ENCODE measurements at regions not wholly inside any gene's neighbourhood (a gene's known extent, or its start where the extent isn't known, plus 50 kb on each side); places are given as distances from the start of the nearest gene placed in this dataset.

DNA sequence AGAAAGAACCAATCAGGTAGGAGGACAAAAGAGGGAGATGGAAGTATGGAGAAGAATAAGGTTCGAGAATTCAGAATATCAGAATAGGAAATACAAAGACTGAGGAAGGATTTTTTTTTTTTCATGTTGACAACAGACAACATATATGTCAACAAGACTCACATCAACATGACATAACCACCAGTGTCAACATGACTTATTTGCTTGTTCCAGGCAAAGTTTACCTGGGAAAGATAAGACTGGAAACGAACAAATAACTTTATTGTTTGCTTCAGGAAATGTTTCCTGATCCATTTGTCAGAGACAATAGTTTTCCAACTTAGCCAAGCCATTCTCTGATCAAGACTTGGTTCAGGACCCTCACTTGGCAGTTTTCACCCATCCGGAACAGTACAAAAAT lies 321.9 kb upstream of the NETO1 start:
- H3K27ac Mint-ChIP-seq (ENCODE audit: unreplicated experiment) = no peak overlapping the region
- no peak overlapping the region for H3K4me3 Mint-ChIP-seq (ENCODE audit: low read depth, unreplicated experiment)
- no peaks in the 10 kb centered on the region for H3K4me1 Mint-ChIP-seq (ENCODE audit: low read depth, unreplicated experiment)
- no peak for DNase-seq
- intact Hi-C loops (cut with micrococcal nuclease; ENCODE audit: unreplicated experiment) = no loop called here
- CTCF ChIA-PET = no interaction called here
- H3K27me3 Mint-ChIP-seq (ENCODE audit: unreplicated experiment) = no peaks in the 10 kb centered on the region
- H3K36me3 Mint-ChIP-seq (ENCODE audit: insufficient read depth, unreplicated experiment) = no peaks in the 10 kb centered on the region
- TF ChIP-seq CTCF (IDR thresholded peaks at IDR 0.05; ENCODE audit: unreplicated experiment) = no peak
- no TSS peak for BruUV-seq (replicated peaks)
- peaks cover 9% of the 10 kb centered on the region for H3K9me3 Mint-ChIP-seq (ENCODE audit: low read depth, unreplicated experiment)

GRCh38 chr18:73168236-73168635 lies 300.4 kb upstream of the NETO1 start:
- no peak for DNase-seq
- Mint-ChIP-seq H3K9me3 (ENCODE audit: low read depth, unreplicated experiment) (no peaks in the 10 kb centered on the region), H3K27me3 (ENCODE audit: unreplicated experiment) (no peaks in the 10 kb centered on the region), H3K4me1 (ENCODE audit: low read depth, unreplicated experiment) (peaks cover 8% of the 10 kb centered on the region), H3K27ac (ENCODE audit: unreplicated experiment) (no peak overlapping the region), H3K36me3 (ENCODE audit: insufficient read depth, unreplicated experiment) (no peaks in the 10 kb centered on the region), H3K4me3 (ENCODE audit: low read depth, unreplicated experiment) (no peak overlapping the region)
- CTCF ChIA-PET = no interaction called here
- no TSS peak for BruUV-seq (replicated peaks)
- intact Hi-C loops (cut with micrococcal nuclease; ENCODE audit: unreplicated experiment) = no loop called here
- no peak for TF ChIP-seq CTCF (IDR thresholded peaks at IDR 0.05; ENCODE audit: unreplicated experiment)

DNA sequence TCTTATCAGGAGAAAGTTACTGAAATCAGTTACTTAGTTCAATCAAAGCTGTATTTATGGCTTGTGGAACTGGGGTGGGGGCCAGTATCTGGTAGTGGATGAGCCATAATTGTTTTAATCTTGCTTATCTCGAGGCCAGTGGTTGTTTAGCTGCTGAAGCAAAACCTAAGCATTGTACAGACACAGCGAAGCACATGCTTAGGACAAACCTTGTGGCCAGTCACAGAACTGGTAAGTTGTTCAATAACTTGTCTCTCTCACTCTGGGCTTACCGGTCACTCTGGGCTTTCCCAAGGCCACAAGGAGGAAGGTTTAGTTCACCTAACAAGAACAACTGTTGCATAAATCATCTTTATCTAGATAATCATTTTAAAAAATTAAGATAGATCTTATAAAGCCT lies 296.6 kb upstream of the NETO1 start:
- peaks cover 8% of the 10 kb centered on the region for H3K4me1 Mint-ChIP-seq (ENCODE audit: low read depth, unreplicated experiment)
- no peaks in the 10 kb centered on the region for H3K9me3 Mint-ChIP-seq (ENCODE audit: low read depth, unreplicated experiment)
- intact Hi-C loops (cut with micrococcal nuclease; ENCODE audit: unreplicated experiment) = no loop called here
- no peaks in the 10 kb centered on the region for H3K36me3 Mint-ChIP-seq (ENCODE audit: insufficient read depth, unreplicated experiment)
- H3K27me3 Mint-ChIP-seq (ENCODE audit: unreplicated experiment) = no peaks in the 10 kb centered on the region
- no peak overlapping the region for H3K27ac Mint-ChIP-seq (ENCODE audit: unreplicated experiment)
- H3K4me3 Mint-ChIP-seq (ENCODE audit: low read depth, unreplicated experiment) = no peak overlapping the region
- no peak for DNase-seq
- CTCF ChIA-PET = no interaction called here
- TF ChIP-seq CTCF (IDR thresholded peaks at IDR 0.05; ENCODE audit: unreplicated experiment) = no peak
- no TSS peak for BruUV-seq (replicated peaks)

DNA sequence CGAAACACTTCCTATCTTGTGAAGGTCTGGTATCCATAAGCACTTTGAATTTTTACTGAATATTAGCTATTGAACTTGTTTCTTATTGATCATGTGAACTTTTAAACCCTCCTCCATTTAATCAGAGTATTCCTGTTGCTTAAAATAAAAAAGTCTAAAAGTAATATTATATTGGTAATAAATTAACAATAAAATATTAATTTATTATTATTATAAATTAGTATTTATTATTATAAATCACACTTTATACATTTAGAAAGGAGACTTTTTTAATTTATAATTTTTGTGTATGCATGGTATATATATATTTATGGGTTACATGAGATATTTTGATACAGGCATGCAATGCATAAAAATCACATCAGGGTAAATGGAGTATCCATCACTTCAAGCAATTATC lies 295.4 kb upstream of the NETO1 start:
- CTCF ChIA-PET = no interaction called here
- no peak for DNase-seq
- TF ChIP-seq CTCF (IDR thresholded peaks at IDR 0.05; ENCODE audit: unreplicated experiment) = no peak
- intact Hi-C loops (cut with micrococcal nuclease; ENCODE audit: unreplicated experiment) = no loop called here
- Mint-ChIP-seq H3K27me3 (ENCODE audit: unreplicated experiment) (no peaks in the 10 kb centered on the region), H3K4me1 (ENCODE audit: low read depth, unreplicated experiment) (peaks cover 4% of the 10 kb centered on the region), H3K9me3 (ENCODE audit: low read depth, unreplicated experiment) (no peaks in the 10 kb centered on the region), H3K4me3 (ENCODE audit: low read depth, unreplicated experiment) (no peak overlapping the region), H3K27ac (ENCODE audit: unreplicated experiment) (no peak overlapping the region), H3K36me3 (ENCODE audit: insufficient read depth, unreplicated experiment) (no peaks in the 10 kb centered on the region)
- BruUV-seq (replicated peaks) = no TSS peak

DNA sequence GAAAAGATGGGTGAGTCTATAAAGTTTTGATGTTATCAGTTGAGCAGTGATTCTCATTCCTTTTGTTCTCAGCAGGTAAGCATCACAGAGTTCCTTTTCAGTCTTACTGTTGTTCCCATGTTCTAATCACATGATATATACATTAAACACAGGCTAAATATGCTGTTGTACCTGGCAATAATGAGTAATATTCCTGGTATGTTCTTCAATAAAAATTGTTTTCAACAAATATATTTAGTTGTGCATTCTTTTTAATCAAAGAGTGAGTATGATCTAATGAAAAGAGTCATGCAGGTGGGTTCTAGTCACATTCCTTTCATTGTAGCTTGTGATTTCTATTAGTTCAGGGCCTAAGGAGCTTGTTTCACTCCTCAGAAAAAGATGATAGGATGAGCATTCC lies 288.3 kb upstream of the NETO1 start:
- CTCF ChIA-PET = no interaction called here
- BruUV-seq (replicated peaks) = no TSS peak
- TF ChIP-seq CTCF (IDR thresholded peaks at IDR 0.05; ENCODE audit: unreplicated experiment) = no peak
- Mint-ChIP-seq H3K36me3 (ENCODE audit: insufficient read depth, unreplicated experiment) (no peaks in the 10 kb centered on the region), H3K9me3 (ENCODE audit: low read depth, unreplicated experiment) (no peaks in the 10 kb centered on the region), H3K4me3 (ENCODE audit: low read depth, unreplicated experiment) (no peak overlapping the region), H3K27me3 (ENCODE audit: unreplicated experiment) (no peaks in the 10 kb centered on the region), H3K27ac (ENCODE audit: unreplicated experiment) (no peak overlapping the region), H3K4me1 (ENCODE audit: low read depth, unreplicated experiment) (no peaks in the 10 kb centered on the region)
- intact Hi-C loops (cut with micrococcal nuclease; ENCODE audit: unreplicated experiment) = no loop called here
- DNase-seq = no peak

All from Calu3 (cell line).